SK-N-DZ (cell line): ENCODE measurements at regions not wholly inside any gene's neighbourhood (a gene's known extent, or its start where the extent isn't known, plus 50 kb on each side); places are given as distances from the start of the nearest gene placed in this dataset.

Source experiments
- DNase-seq: peaks from one replicate; pipeline ENCODE4 v3.0.0-alpha.2; 2015; ENCODE audit warnings: low spot score

- DNase-seq: no peak
Observed at GRCh38 chr18:61989138-61989537, 96.3 kb upstream of the RNF152 start.

- no peak for DNase-seq
Observed at GRCh38 chr18:61988100-61988499, 95.3 kb upstream of the RNF152 start.

- DNase-seq: no peak
Observed at GRCh38 chr18:61985681-61986080, 92.9 kb upstream of the RNF152 start.

- DNase-seq: no peak
Observed at GRCh38 chr18:61984349-61984748, 91.5 kb upstream of the RNF152 start.

- DNase-seq: no peak
Observed at GRCh38 chr18:61982475-61982874, 89.7 kb upstream of the RNF152 start.

GRCh38 chr18:61980355-61980754, 87.5 kb upstream of the RNF152 start:
- DNase-seq: no peak

GRCh38 chr18:61975526-61976326, 82.9 kb upstream of the RNF152 start:
- DNase-seq: no peak

GRCh38 chr18:61973273-61974115, 80.7 kb upstream of the RNF152 start:
- no peak for DNase-seq

- no peak for DNase-seq
Observed at GRCh38 chr18:61972389-61973264, 79.8 kb upstream of the RNF152 start.

- DNase-seq: no peak
Observed at GRCh38 chr18:61967252-61967891, 74.6 kb upstream of the RNF152 start.

- no peak for DNase-seq
Observed at GRCh38 chr18:61965311-61965710, 72.5 kb upstream of the RNF152 start.

- DNase-seq: no peak
Observed at GRCh38 chr18:61964616-61965015, 71.8 kb upstream of the RNF152 start.

- no peak for DNase-seq
Observed at GRCh38 chr18:61963705-61964104, 70.9 kb upstream of the RNF152 start.

- DNase-seq: no peak
Observed at GRCh38 chr18:61957801-61958516, 65.2 kb upstream of the RNF152 start.

- DNase-seq: no peak
Observed at GRCh38 chr18:61955644-61956043, 62.8 kb upstream of the RNF152 start.

- peak; percentile 12 for DNase-seq
Observed at GRCh38 chr18:61954096-61954746, 61.4 kb upstream of the RNF152 start.

- no peak for DNase-seq
Observed at GRCh38 chr18:61953641-61954040, 60.8 kb upstream of the RNF152 start.

- no peak for DNase-seq
Observed at GRCh38 chr18:61953161-61953560, 60.4 kb upstream of the RNF152 start.

GRCh38 chr18:61951396-61951795, 58.6 kb upstream of the RNF152 start:
- no peak for DNase-seq

GRCh38 chr18:61950371-61950770, 57.6 kb upstream of the RNF152 start:
- DNase-seq: no peak
